Endothelial cell of umbilical vein (primary cell): ENCODE measurements at regions not wholly inside any gene's neighbourhood (a gene's known extent, or its start where the extent isn't known, plus 50 kb on each side); places are given as distances from the start of the nearest gene placed in this dataset.

Experiments
- BruUV-seq: library from RNA; stranded (reverse); fragments of 400-500 nt; replicated peaks from 2 replicates; lab custom pipeline; 2021; lab: Mats Ljungman, UMichigan
- CTCF ChIA-PET: fragments of 300-600, 350-600 bp; sonication (Branson Sonifier 250); formaldehyde crosslinking; loops from one replicate; lab custom pipeline; 2021; ENCODE audit warnings: antibody characterized with exemption, inconsistent platforms; lab: Charles Lee
- POLR2A ChIA-PET: fragments of 300-600, 350-600 bp; sonication (Branson Sonifier 250); formaldehyde crosslinking; loops from one replicate; lab custom pipeline; 2021; ENCODE audit warnings: antibody characterized with exemption, inconsistent platforms; lab: Charles Lee
- DNase-seq: peaks from one replicate; pipeline ENCODE4 v3.0.0-alpha.2; 2011; ENCODE audit warnings: low read depth, low spot score
- FAIRE-seq: peaks from 2 replicates; lab custom pipeline; 2011; peaks lifted over from hg19 to GRCh38; lab: Jason Lieb, UNC
- H2AFZ ChIP-seq: 2 replicates; pipeline ENCODE4 v1.6.0; 2012; ENCODE audit warnings: low read depth, low read length, control low read depth, inconsistent platforms
- H3K27ac ChIP-seq: 2 replicates; pipeline ENCODE4 v1.5.1; 2011; ENCODE audit warnings: low read depth, mild to moderate bottlenecking, control low read depth, low read length, moderate library complexity; ENCODE audit not compliant: insufficient read depth
- H3K27me3 ChIP-seq, 2 experiments: 2 replicates each; pipeline versions ENCODE4 v1.6.0 to v1.6.1; 2011; ENCODE audit warnings: low read length in 2 of 2, mixed read lengths in 1 of 2; ENCODE audit not compliant: control insufficient read depth in 2 of 2, insufficient read depth in 2 of 2
- H3K36me3 ChIP-seq, 2 experiments: 2 replicates in 1 of 2; 3 replicates in 1 of 2; pipeline ENCODE4 v1.5.1; 2011; ENCODE audit warnings: low read length in 2 of 2, mild to moderate bottlenecking in 1 of 2, moderate library complexity in 1 of 2; ENCODE audit not compliant: control insufficient read depth in 2 of 2, insufficient read depth in 2 of 2; ENCODE audit errors: extremely low read depth in 1 of 2
- H3K4me1 ChIP-seq: 3 replicates; pipeline ENCODE4 v1.5.1; 2011; ENCODE audit warnings: mild to moderate bottlenecking, low read length; ENCODE audit not compliant: control insufficient read depth, insufficient read depth; ENCODE audit errors: extremely low read depth
- H3K4me2 ChIP-seq: 2 replicates; pipeline ENCODE4 v1.6.1; 2011; ENCODE audit warnings: low read length, control low read depth, mixed read lengths; ENCODE audit not compliant: insufficient read depth
- H3K4me3 ChIP-seq, 3 experiments: fragments of 200-600 bp in 1 of 3; sonication (generic), shearing (Covaris generic) in 1 of 3; replicated peaks in 1 of 3; 2 replicates each; pipeline ENCODE4 v1.5.1; 2011 to 2016; ENCODE audit warnings: control low read depth in 3 of 3, low read length in 3 of 3, mild to moderate bottlenecking in 2 of 3, inconsistent platforms in 1 of 3, low read depth in 1 of 3, moderate library complexity in 1 of 3; ENCODE audit not compliant: insufficient read depth in 1 of 3
- H3K79me2 ChIP-seq: 2 replicates; pipeline ENCODE4 v1.6.0; 2012; ENCODE audit warnings: low read length, inconsistent platforms; ENCODE audit not compliant: control insufficient read depth, insufficient read depth
- H3K9ac ChIP-seq: replicated peaks from 2 replicates; pipeline ENCODE3; 2011; ENCODE audit warnings: low read length, control low read depth; ENCODE audit not compliant: insufficient read depth; ENCODE audit errors: extremely low read depth
- H3K9me1 ChIP-seq: replicated peaks from 3 replicates; pipeline ENCODE4 v1.6.0; 2011; ENCODE audit warnings: mild to moderate bottlenecking, low read length; ENCODE audit not compliant: control insufficient read depth, insufficient read depth; ENCODE audit errors: extremely low read depth
- H3K9me3 ChIP-seq: replicated peaks from 2 replicates; pipeline ENCODE4 v1.5.1; 2012; ENCODE audit warnings: low read length, inconsistent platforms; ENCODE audit not compliant: control insufficient read depth, insufficient read depth
- H4K20me1 ChIP-seq: replicated peaks from 2 replicates; pipeline ENCODE3; 2011; ENCODE audit warnings: mild to moderate bottlenecking, low read length; ENCODE audit not compliant: control insufficient read depth, insufficient read depth; ENCODE audit errors: extremely low read depth
- CTCF ChIP-seq, 2 donors: IDR thresholded peaks; 1 replicate in 1 of 2; 2 replicates in 1 of 2; pipeline ENCODE4 v1.5.1; 2011; ENCODE audit warnings: low read length in 2 of 2, mild to moderate bottlenecking in 2 of 2, moderate library complexity in 2 of 2, control low read depth in 1 of 2, inconsistent platforms in 1 of 2, low read depth in 1 of 2; ENCODE audit not compliant: insufficient read depth in 1 of 2; ENCODE audit errors: extremely low read depth in 1 of 2
- EZH2 ChIP-seq: IDR thresholded peaks from 2 replicates; pipeline ENCODE4 v1.6.1; 2012; ENCODE audit warnings: borderline replicate concordance, low read depth, mild to moderate bottlenecking, moderate library complexity, low read length, inconsistent platforms; ENCODE audit not compliant: severe bottlenecking
- FOS ChIP-seq: IDR thresholded peaks from 2 replicates; pipeline ENCODE4 v1.6.1; 2011; ENCODE audit warnings: mild to moderate bottlenecking, low read length, moderate library complexity, borderline replicate concordance; ENCODE audit not compliant: insufficient read depth
- GATA2 ChIP-seq: IDR thresholded peaks from 2 replicates; pipeline ENCODE4 v1.7.0; 2011; ENCODE audit warnings: low read depth, mild to moderate bottlenecking, moderate library complexity, mixed read lengths, low read length; ENCODE audit not compliant: insufficient read length, insufficient read depth
- JUN ChIP-seq: IDR thresholded peaks from 2 replicates; pipeline ENCODE4 v1.6.1; 2011; ENCODE audit warnings: borderline replicate concordance, low read depth; ENCODE audit not compliant: insufficient read length, insufficient read depth
- MAX ChIP-seq: IDR thresholded peaks from 2 replicates; pipeline ENCODE4 v1.6.1; 2011; ENCODE audit not compliant: insufficient read depth, insufficient read length
- MYC ChIP-seq: IDR thresholded peaks from one replicate; pipeline ENCODE4 v1.6.1; 2011; ENCODE audit warnings: mild to moderate bottlenecking, low read depth, low read length
- POLR2AphosphoS5 ChIP-seq: IDR thresholded peaks from 2 replicates; pipeline ENCODE4 v1.6.1; 2012; ENCODE audit warnings: low read depth, mild to moderate bottlenecking, control low read depth, low read length, moderate library complexity; ENCODE audit not compliant: insufficient read depth
- dilution Hi-C: fragments of 300-500 bp; cut with MboI; formaldehyde crosslinking; loops from one replicate; pipeline ENCODE4 v1.15.0; 2019; ENCODE audit warnings: low sequenced_read_pairs; ENCODE audit not compliant: extremely low pct_ligation_motif_present
- intact Hi-C: fragments of 100-400 bp; cut with micrococcal nuclease; formaldehyde crosslinking; loops from one replicate; pipeline ENCODE4 v1.10.0; 2022

GRCh38 chr4:115866364-115866896 is 753.0 kb upstream of the NDST4 start:
- BruUV-seq: no TSS peak
- H3K4me3 ChIP-seq: no peak overlapping the region
- H3K4me1 ChIP-seq: no peaks in the 10 kb centered on the region
- intact Hi-C loops: no loop called here
- H3K79me2 ChIP-seq: no peaks in the 10 kb centered on the region
- no peak overlapping the region for H3K9ac ChIP-seq
- no peaks in the 10 kb centered on the region for H3K36me3 ChIP-seq
- no peak for TF ChIP-seq FOS
- TF ChIP-seq JUN: no peak
- TF ChIP-seq GATA2: no peak
- TF ChIP-seq MYC: no peak
- TF ChIP-seq POLR2AphosphoS5: no peak
- TF ChIP-seq MAX: no peak
- TF ChIP-seq CTCF (IDR thresholded peaks at IDR 0.05; ENCODE audit: extremely low read depth in 1 of 2, insufficient read depth in 1 of 2, low read depth in 1 of 2, low read length in 2 of 2): no peak
- TF ChIP-seq EZH2: no peak
- H3K9me3 ChIP-seq: no peaks in the 10 kb centered on the region
- ChIA-PET CTCF (no interaction called here), POLR2A (no interaction called here)
- no peaks in the 10 kb centered on the region for H4K20me1 ChIP-seq
- H3K27ac ChIP-seq: no peak overlapping the region
- no peaks in the 10 kb centered on the region for H3K27me3 ChIP-seq
- FAIRE-seq (no peak), DNase-seq (no peak)
- no peak overlapping the region for H2AFZ ChIP-seq
- no peaks in the 10 kb centered on the region for H3K9me1 ChIP-seq
- dilution Hi-C loops: no loop called here
- no peak overlapping the region for H3K4me2 ChIP-seq
